GM18508 (cell line): ENCODE measurements at regions not wholly inside any gene's neighbourhood (a gene's known extent, or its start where the extent isn't known, plus 50 kb on each side); places are given as distances from the start of the nearest gene placed in this dataset.
"Not testable (repeated sequence)": the region's sequence is repeated elsewhere in the genome, so short reads cannot be mapped to it uniquely, and the experiment has no call there.

ENCODE experiments used
- ATAC-seq: cut with Tn5 transposase; IDR thresholded peaks from one replicate; pipeline ENCODE4 v1.9.1; 2021; ENCODE audit warnings: moderate number of reproducible peaks; ENCODE audit not compliant: insufficient read depth, unreplicated experiment

DNA sequence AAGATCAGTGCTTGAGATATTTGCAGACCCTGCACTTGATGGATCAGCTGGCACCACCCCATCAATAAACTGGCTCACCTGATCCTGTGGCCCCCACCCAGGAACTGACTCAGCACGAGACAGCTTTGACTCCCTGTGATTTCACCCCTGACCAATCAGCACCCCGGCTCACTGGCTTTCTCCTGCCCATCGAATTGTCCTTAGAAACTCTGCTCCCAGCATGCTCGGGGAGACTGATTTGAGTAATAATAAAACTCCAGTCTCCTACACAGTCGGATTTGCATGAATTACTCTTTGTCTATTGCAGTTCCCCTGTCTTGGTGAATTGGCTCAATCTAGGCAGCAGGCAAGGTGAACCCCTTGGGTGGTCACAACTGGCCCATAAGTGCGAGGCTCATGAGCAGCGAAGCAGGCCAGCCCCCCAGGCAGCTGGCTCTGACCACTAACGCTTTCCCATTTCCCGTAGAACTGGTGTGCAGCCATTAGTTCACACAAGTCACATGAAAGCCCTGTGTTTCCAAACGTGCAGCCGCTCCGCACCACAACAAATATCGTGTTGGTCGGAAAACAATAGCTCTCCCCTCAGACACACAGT, 79.6 kb downstream of the RSPH3 start:
- no peak for ATAC-seq

DNA sequence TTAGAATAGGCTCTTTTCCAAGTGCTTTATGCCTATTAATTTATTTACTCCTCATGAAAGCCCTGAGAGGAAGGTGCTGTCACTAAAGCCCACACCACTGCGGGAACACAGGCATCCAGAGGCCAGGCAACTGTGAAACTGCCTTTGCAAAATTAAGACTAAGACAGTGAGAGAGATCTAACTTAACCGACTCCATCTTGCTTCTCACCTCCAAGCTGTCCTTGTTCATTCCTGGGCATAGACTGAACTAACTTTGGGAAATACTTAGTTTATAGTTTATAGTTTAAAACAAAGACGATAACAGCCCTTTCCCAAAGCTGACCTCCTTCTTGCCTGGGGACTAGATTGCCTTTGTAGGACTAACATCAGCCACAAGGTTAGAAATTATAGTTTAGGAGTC, 80.1 kb downstream of the RSPH3 start:
- no peak for ATAC-seq

DNA sequence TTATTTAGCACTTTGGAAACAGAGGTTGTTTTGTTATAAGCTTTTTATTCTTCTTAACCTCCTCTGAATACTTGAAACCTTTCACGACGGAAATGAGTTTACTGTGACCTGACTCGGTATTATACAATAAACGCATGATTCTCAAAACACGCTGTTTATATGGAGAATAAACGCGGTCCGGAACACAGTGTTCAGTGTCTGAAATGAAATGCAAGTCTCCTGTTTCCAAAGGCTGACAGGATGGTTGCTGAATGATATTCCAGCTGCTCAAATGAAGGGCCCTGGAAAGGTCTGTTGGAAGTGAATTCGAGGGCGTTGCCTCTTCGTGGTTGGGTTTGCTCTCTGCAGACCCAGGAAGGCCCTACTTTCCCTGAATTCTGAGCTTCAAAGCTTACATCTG, 83.4 kb downstream of the RSPH3 start:
- ATAC-seq, result no peak

DNA sequence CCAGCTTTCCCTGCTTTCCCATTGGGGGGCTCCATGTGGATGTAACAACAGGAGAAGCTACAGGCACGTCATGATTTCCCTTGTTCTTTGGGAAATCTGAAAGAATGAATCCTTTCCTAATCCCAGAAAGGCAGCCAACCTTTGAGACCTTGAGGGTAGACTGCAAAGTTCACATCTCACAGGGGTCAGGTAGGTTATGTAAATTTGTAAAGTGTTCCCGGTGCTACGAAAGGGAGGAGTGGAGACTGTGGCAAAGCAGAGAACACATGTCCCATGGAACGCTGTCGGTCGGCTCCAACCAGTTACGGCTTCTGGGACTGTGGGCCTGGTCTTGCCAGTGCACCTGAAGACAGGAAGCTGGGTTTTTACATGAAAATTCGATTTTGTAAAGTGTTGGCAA, 85.1 kb downstream of the RSPH3 start:
- no peak for ATAC-seq

DNA sequence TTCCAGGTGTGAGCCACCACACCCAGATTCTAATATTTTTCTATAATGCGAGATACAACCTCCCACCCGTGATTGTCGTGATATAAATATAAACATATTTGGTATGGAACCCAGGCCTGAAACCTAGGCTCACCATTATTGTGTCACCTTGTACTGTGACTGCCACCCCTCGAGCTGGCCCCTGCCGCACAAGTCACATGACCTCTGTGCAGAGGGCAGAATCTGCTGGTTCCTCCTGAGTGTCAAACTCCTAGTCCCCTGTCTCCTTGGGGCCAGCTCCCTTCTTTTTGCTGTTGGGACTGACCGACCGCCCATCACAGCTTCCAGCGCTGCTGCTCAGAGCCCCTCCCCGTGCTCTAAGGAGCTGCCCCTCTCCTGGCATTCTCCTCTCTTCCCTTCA, 86.4 kb downstream of the RSPH3 start:
- ATAC-seq, result no peak

DNA sequence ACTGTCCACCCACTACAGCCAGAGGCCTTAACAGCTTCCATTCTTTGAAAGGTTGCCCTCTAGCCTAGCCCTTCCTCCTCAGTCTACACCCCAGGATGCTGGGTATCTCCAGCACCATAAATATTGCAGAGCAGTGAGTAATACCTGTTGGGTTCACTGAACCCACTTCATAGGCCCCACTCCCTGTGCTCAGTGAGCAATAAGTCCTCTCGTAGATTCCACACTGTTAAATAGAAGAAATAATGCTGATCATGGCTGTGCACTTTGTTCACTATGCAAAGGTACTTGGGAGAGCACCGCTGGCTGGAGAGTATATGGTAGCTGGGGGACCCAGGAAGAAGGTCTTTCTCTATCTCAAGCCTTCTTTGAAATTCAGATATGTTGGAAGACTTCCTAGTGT, 87.3 kb downstream of the RSPH3 start:
- no peak for ATAC-seq

DNA sequence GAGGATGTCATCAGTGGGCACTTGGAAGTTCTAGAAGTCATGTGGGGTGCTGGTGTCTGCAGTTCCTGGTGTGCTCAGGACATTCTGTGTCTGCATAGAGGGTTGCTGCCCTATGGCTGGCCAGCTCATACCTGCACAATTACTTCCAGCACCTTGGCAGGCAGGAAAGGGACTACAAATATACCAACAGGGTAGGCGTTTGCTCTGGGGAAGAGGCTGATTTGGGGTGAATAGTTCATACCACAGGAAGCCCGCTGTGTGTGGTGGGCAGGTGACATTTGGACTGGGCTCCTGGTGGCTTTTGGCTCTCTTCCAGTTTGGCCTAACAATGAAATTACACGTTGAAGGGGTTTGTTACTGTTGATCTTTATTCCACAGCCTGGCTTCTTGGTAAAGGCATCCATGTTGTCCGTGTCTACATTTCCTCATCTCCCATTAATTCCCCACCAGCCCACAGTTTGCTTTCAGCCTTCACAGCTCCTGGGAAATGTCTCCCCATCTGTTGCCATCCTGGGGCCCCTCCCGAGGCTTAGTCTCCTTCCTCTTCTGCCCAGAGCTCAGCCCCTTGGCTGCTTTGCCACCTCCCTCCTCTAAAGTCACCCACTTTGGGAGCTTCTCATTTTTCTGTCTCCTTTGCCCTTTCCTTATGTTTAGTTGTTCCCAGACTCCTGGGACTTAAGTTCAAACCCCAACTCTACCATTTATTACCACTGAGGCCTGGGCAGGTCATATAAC, 88.1 kb downstream of the RSPH3 start:
- ATAC-seq, result no peak

DNA sequence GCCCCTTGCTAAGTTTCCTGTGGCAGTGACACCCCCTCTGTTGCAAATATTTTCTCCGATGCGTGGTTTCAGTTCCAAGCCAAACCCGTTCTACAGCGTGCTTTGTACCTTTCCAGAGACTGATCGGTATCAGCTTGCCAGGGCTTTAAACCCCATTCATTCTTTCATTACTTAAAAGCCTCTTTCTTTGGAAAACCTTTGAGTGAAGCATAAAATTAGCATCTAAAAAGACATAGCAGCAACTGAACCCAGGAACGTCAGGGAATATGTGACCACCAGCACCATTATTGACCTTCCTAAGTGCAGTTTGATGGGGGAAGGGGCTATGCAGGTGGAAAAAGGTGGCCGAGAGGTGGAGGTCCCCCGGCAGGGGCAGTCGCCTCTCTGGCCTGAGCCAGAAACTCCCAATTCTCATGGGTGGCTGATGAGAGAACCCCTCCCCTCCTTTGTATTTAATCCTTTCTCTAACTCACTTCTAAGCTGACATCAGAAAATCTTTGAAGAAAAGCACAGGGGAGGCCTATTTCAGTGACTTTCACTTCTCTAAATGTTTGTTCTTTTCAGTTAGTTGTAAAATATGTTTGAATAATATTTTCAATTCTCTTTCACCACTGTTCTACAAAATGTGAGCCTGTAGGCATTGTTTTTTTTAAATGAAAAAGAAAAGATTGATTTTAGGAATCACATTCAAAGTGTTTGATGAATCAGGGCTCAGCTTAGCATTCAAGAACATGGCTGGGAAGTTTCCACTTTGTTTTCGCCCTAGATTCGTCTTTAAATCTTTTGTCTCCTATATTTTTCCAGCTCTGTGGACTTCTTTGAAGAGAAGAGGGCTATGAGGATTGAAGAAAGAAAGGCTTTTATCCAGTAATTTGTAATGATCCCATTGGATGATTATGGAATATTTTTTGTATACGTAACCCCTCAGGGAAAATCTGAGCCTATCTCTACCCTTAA, 89.2 kb downstream of the RSPH3 start:
- no peak for ATAC-seq

DNA sequence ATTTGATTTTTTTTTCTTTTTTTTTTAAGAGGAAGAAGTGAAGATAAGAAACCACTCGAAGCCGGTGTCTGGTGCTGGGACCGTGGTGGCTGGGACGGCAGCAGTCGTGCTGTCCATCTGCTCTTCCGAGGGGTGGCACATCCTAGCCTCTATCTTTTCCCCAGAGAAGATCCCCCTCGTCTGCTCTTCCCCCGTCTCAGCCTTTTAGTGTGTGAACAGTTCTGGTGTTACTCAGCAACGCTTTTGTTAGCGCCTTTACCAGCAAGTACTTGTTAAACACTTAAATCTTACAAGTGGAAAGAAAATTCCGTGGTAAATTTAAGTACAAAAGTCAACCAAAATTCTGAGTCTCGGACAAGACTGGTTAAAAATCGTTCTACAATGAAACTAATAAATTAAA, 90.1 kb downstream of the RSPH3 start:
- no peak for ATAC-seq

DNA sequence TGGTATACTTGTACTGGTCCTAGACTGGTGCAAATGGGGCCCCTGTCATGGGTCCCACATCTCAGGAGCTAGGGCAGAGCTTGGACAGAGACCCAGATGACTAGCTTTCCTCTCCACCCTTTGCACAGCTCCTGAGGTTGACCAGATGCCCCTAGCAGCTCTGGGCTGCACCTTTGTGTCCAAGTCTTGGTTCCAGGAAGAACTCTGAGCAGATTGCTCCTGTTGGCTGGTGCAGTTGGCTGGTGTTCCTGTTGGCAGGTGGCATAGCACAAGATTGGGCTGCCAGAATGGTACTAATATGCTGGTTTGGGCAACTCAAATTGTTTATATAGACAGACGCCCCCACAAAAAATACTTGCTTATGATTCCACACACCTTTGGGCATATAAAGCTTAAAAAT, 89.4 kb upstream of the EZR start:
- no peak for ATAC-seq

DNA sequence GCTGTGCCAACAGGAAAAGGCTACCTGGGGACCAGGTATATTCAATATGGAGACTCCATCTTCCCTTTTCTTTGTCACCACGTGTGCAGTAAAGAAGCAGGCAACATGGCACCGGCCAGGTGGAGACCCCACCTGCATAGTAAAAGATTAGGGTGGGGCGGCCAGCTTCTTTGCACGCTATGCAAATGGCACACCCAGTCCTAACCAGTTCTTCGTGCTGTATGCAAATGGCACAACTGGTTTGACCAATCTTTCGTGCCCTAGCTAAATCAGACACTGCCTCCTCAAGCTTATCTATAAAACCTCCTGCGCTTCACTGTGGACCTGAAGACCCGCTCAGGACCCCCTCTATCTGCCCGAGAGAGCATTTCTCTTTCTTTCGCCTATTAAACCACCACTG, 88.8 kb upstream of the EZR start:
- ATAC-seq, result no peak

DNA sequence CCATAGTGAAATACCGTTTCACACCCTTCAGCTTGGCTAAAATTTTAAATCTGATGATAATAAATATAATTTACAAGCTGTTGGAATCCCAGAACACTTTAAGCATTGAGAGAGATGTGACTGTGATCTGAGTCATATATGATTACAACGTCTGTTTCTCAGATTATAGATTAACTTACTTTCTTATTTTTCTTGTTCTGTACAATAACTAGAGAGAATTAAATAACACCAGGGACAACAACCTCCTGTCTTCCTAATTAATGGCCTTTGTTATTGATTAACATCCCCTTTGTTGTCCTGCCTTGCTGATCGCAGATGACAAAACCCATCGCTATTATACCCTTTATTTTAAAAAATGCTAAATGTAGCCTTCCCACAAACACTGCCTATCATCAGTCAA, 87.8 kb upstream of the EZR start:
- no peak for ATAC-seq

DNA sequence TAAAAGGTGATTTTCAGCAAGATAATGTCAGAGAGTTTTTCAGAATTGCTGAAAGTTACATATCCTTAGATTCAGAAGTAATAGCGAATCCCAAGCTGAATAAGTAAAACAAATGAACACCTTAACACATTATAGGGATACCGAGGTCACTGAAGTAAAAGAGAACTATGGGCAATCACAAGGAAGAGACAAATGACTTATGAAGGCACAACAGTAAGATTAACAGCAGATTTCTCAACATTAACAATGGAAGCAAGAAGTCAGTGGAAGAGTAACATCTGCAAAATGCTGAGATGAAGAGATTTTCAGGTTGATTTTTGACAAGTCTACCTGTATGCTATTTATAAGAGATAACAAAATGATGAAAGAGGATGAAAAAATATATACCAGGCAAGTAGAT, 86.1 kb upstream of the EZR start:
- no peak for ATAC-seq

DNA sequence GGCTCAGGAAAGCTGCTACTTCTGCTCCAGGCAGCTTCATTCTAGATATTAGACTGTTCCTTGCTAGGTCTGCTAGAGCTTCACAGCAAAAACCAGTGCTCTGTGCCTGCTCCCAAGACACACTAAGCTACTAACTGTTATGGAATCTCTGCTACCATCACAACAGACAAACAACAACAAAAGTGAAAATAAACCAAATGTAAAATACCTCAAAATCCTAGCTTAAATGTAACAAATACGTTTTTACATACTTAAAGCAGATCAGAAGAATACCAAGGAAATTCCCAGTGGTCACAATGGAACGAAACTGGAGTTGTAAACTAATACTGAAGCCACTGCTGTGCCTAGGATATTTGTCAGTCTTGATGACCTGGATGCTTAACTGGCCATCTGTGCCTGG, 84.6 kb upstream of the EZR start:
- ATAC-seq, result no peak

DNA sequence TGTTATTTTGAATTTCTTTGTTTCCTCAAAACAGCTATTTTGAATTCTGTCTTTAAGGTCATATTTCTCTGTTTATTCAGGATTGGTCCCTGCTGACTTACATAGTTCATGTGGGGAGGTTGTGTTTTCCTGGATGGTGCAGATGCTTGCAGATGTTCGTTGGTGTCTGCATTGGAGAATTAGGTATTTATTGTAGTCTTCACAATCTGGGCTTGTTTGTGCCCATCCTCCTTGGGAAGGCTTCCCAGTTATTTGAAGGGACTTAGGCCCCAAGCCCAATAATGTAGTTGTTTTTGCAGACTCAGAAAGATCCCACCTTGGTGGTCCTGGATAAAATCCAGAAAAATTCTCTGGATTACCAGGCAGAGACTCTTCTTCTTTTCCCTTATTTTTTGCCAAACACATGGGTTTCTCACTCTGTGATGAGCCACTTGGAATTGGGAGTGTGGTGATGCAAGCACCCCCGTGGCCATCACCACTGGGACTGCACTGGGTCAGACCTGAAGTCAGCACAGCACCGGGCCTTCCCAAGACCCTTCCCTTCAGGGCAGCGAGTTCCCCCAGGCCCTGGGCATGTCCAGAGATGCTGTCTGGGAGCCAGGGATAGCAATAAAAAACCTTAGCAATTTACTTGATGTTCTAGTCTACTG, 81.6 kb upstream of the EZR start:
- ATAC-seq, result no peak

DNA sequence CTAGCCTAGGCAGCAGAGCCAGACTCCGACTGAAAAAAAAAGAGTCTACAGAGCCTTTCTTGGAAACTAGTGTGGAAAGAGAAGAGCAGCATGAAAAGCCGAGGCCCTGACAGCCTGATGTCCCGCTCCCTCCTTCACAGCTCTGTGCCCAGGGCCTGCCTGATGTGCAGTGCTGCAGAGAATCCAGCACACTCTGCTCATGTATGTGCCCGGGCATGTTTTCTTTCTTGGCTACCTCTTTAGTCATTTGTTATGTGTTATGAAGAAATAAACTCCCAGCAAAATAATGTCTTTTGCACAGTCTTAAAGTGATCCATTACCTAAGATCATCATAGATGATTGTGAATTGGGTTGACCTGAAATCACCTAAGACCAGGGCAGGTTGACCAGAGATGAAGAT, 78.1 kb upstream of the EZR start:
- ATAC-seq, result no peak

DNA sequence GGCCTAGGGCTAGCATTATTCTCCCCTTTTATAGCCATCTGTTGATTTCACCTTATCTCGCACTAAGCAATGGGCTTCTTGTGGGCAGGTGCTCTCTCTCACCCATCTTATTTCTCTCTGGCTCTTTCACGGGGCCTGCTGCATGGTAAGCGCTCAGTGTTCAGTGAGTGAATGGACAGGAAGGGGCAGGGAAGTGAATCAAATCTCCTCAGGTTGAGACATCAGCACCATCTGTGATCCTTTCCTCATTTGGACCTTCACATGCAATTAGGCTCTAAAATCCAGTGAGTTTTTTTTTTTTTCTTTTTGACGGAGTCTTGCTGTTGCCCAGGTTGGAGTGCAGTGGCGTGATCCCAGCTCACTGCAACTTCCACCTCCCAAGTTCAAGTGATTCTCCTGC, 76.5 kb upstream of the EZR start:
- no peak for ATAC-seq

DNA sequence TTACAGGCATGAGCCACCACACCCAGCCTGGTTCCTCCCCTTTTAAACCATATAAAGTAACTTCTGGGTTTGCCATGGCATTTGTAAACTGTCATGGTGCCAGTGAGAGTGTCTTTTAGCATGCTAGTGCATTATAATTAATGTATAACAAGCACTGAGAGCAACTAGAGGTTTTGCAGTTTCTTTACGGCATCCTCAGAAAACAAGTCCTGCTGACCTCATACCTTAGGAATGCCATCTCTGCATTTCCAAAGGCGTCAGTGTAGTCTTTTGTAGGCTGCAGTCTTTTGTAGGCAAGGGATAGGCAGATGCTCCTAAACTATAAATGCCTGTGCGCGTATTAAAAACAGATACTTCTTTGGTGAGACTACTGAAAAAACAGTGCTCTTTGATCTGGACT, 75.0 kb upstream of the EZR start:
- ATAC-seq, result no peak

DNA sequence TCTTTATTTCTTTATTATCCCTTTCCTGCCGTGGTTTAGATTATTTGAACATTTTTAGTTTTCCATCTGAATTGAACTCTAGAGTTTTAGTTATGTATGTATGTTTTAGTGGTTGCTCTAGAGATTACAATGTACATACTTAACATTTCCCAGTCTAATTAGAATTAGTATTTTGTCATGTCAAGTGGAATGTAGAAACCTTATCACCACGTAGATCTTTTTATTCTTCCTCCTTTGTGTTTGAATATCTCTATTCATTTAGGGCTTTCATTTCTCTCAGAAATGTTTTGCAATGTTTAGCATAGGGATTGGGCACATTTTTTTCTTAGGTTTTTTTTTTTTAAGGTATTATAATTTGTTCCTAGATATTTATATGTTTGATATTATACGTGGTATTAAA, 73.1 kb upstream of the EZR start:
- ATAC-seq, result no peak

DNA sequence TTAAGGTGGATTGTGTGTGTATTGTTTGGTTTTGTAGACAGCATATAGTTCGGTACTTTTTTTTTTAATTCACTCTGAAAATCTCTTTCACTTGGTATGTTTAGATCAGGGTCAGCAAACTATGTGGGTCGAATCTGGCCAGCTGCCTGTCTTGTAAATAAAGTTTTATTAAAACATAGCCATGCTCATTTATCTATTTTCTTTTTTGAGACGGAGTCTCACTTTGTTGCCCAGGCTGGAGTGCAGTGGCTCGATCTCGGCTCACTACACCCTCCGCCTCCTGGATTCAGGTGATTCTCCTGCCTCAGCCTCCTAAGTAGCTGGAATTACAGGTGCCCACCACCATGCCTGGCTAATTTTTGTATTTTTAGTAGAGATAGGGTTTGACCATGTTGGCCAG, 72.4 kb upstream of the EZR start:
- not testable (repeated sequence) for ATAC-seq

DNA sequence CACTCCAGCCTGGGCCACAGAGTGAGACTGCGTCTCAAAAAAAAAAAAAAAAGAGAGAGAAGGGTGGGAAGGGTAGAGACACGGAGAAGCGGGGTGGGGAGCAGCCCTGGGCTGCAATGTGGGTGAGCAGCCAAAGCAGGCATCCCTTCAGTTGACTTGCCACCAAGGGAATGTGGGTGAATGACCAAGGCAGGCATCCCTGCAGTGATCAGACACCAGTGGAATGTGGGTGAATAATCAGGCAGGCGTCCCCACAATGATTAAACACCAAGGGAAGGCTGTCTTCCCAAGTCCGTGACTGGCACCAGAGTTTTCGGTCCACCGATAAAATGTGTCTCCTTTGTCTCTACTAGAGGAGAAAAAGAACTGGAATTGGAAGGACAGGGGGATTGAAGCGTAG, 69.0 kb upstream of the EZR start:
- not testable (repeated sequence) for ATAC-seq
